ENCODE measurements at regions not wholly inside any gene's neighbourhood (a gene's known extent, or its start where the extent isn't known, plus 50 kb on each side); places are given as distances from the start of the nearest gene placed in this dataset.

- TF ChIP-seq CTCF (conservative IDR thresholded peaks at IDR 0.05; ENCODE audit: low read length) (no peak), EZH2phosphoT487 (IDR thresholded peaks at IDR 0.05; ENCODE audit: borderline replicate concordance, low read depth, low read length) (no peak)
These were observed 179.8 kb upstream of the HAAO start for GRCh38 chr2:42971947-42972736.

All from OCI-LY7 (cell line).